Subcutaneous abdominal adipose tissue (tissue), 5 donors: ENCODE measurements at regions not wholly inside any gene's neighbourhood (a gene's known extent, or its start where the extent isn't known, plus 50 kb on each side); places are given as distances from the start of the nearest gene placed in this dataset.
A peak's percentile ranks its signal among the peaks of the same experiment; 100 is the strongest.

Experiments
- H3K27ac ChIP-seq: one replicate; pipeline ENCODE4 v1.7.0; 2013; ENCODE audit warnings: low read depth, mild to moderate bottlenecking, inconsistent platforms, low read length, moderate library complexity
- H3K27me3 ChIP-seq, 5 donors: one replicate each; pipeline ENCODE4 v1.7.0; 2013; ENCODE audit warnings: low read length in 5 of 5, inconsistent platforms in 1 of 5; ENCODE audit not compliant: control insufficient read depth in 5 of 5, insufficient read depth in 4 of 5
- H3K36me3 ChIP-seq, 5 donors: one replicate each; pipeline ENCODE4 v1.7.0; 2013; ENCODE audit warnings: low read length in 5 of 5; ENCODE audit not compliant: control insufficient read depth in 5 of 5, insufficient read depth in 5 of 5
- H3K4me1 ChIP-seq, 5 donors: one replicate each; pipeline ENCODE4 v1.7.0; 2013; ENCODE audit warnings: low read length in 5 of 5, mild to moderate bottlenecking in 3 of 5, moderate library complexity in 1 of 5; ENCODE audit not compliant: control insufficient read depth in 5 of 5, insufficient read depth in 5 of 5
- H3K4me3 ChIP-seq, 5 donors: one replicate each; pipeline ENCODE4 v1.7.0; 2013; ENCODE audit warnings: low read length in 5 of 5, low read depth in 1 of 5
- H3K9ac ChIP-seq, 5 donors: one replicate each; pipeline ENCODE4 v1.7.0; 2013; ENCODE audit warnings: low read length in 5 of 5, mild to moderate bottlenecking in 4 of 5, moderate library complexity in 3 of 5
- H3K9me3 ChIP-seq, 5 donors: one replicate each; pipeline ENCODE4 v1.7.0; 2013; ENCODE audit warnings: low read length in 5 of 5; ENCODE audit not compliant: control insufficient read depth in 5 of 5
- donor health status: healthy.
- donor health status: healthy.
- donor health status: healthy.
- donor health status: healthy.
- donor health status: healthy.

DNA sequence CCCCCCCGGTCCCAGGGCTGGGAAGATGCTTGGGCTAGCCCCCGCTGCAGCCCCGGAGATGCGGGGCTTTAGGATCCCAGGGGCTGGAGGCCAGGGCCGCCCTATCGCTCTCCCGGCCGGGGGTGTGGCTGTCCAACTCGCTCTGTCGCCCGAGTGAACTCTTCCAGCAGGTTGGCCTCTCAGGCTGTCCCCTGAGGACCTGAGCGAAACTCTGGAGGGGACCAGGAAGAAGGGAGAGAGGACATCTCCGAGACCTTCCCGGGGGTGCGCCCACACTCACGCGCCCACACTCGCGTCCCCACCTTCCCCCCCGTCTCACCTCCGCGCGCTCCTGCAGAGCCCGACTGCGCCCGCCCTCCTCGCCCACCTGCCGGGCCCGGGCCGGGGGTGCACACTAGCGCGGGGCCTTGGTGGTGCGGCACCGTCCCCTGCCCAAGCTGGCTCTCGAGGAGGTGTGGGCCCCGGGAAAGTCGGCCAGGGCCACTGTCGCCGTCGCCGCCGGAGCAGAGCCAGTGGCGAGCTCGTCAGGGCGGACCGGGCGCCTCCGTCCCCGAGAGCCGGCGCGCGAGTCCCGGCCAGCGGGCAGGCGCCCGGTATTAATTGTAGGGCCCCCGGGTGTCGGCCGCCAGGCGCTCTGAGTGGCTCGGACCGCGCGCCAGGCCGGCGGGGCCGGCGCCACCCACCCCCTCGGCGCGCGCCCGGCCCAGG lies 101.7 kb upstream of the SVIL start:
- Histone ChIP-seq H3K36me3 (no peaks in the 10 kb centered on the region), H3K9ac (peak overlapping the region in 4 of 5 donors; percentile 87 to 91 (median 88)), H3K27ac (peak overlapping the region; percentile 95), H3K4me1 (peaks cover 0 to 26% (median 22%) of the 10 kb centered on the region in 5 donors), H3K9me3 (no peaks in the 10 kb centered on the region), H3K4me3 (peak overlapping the region; percentile 57 to 86 (median 79)), H3K27me3 (no peaks in the 10 kb centered on the region)

DNA sequence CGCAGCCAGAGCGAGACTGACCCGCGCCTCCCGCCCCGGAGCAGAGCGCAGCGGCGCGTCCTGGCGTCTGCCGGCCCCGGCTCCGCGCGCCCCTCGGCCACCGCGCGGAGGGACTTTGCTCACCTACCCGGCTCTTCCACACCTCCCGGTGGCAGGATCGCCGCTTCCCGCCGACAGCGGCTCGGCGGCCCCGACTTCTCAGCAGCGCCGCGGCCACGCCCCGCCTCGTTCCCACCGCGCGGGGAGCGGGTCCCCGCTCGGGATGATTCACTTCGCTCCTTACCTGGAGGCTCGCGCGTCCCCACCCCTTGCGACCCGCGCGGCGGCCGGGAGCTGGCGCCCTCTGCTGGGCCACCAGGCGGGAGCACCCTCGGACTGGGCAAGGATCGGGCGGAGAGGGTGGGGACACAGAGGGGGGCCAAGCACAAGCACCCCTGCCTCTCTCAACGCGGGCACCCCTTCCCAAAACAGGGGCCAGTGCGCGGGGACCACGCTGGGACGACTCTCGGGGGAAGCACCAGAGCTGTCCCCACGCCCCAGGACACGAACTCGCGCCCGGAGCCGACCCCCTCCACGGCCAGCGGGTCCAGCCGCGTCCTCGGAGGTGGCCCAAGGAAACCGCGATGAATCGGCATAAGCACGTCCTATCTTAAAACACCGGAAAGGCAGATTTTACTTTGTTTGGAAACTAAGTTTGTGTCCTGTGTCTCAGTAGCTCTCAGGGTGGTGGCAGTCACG lies 101.0 kb upstream of the SVIL start:
- Histone ChIP-seq H3K4me1 (peaks cover 0 to 25% (median 22%) of the 10 kb centered on the region in 5 donors), H3K4me3 (peak overlapping the region; percentile 44 to 86 (median 79)), H3K36me3 (no peaks in the 10 kb centered on the region), H3K27me3 (no peaks in the 10 kb centered on the region), H3K9ac (peak overlapping the region in 4 of 5 donors; percentile 87 to 91 (median 88)), H3K27ac (peak overlapping the region; percentile 95), H3K9me3 (no peaks in the 10 kb centered on the region)

DNA sequence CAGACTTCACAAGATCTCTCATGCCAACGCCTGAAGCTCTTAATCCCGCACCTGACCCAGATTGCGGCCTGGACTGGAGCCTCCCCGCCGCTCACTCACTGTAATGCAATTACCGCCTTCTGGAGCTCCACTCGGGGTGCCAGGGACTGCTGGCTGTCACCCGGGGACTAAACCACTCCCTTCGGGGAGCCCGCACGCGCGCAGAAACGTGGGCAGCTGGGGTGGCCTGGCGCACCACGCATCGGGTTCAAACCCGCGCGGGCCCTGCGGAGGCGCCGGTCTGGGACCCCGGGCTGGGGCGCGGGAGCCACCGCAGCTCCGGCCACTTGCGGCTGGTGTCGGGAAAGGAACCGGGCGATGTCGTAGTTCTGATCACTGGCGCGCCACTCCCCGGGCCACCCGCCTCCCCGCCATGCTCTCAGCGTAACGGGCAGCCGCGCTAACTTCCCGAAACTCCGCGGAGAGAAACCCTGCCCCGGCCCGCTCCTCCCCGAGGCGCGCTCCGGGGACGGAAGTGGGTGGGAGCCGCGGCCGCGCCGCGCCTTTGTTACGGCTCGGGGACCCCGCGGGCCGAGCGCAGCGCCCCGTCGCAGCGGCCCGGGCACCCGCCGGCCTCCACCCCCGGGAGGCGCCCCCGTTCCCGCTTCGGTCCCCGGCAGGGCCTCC lies 100.3 kb upstream of the SVIL start:
- Histone ChIP-seq H3K4me3 (peak overlapping the region; percentile 79 to 86 (median 79)), H3K27me3 (no peaks in the 10 kb centered on the region), H3K9ac (peak overlapping the region; percentile 2 to 91 (median 87)), H3K27ac (peak overlapping the region; percentile 95), H3K36me3 (no peaks in the 10 kb centered on the region), H3K4me1 (peaks cover 0 to 23% (median 22%) of the 10 kb centered on the region in 5 donors), H3K9me3 (no peaks in the 10 kb centered on the region)

DNA sequence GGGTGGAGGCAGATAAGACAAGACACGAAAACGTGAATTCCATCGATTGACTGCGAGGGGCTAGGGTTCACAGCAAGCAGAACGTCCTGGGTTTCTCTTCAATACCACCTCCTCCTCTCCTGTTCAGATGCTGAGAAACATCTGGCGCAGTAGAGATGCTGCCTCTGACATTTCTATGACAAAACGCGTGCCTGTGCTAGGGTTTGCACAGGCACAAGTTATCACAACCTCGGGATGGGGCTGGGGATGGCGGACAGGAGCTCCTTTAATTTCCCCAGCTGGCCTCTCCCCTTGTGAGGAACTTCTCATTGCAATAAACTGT lies 99.8 kb upstream of the SVIL start:
- Histone ChIP-seq H3K9ac (peak overlapping the region; percentile 2 to 91 (median 85)), H3K9me3 (no peaks in the 10 kb centered on the region), H3K27me3 (no peaks in the 10 kb centered on the region), H3K4me3 (peak overlapping the region; percentile 79 to 86 (median 79)), H3K4me1 (peaks cover 0 to 23% (median 22%) of the 10 kb centered on the region in 5 donors), H3K27ac (peak overlapping the region; percentile 95), H3K36me3 (no peaks in the 10 kb centered on the region)

DNA sequence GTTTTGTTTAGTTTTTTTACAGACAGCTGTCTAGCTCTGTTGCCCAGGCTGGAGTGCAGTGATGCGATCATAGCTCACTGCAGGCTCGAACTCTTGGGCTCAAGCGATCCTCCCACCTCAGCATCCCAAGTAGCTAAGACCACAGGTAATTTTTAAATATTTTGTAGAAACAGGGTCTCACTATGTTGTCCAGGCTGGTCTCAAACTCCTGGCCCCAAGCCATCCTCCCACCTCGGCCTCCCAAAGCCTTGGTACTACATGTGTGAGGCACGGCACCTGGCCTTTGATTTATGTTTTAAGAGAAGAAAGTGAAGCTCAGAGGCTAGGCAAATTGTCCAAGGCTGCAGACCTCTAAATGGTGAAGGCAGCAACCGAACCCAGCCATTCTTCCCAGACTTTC lies 98.6 kb upstream of the SVIL start:
- Histone ChIP-seq H3K9ac (no peak overlapping the region), H3K27ac (no peak overlapping the region), H3K4me1 (peaks cover 0 to 23% (median 22%) of the 10 kb centered on the region in 5 donors), H3K36me3 (no peaks in the 10 kb centered on the region), H3K4me3 (no peak overlapping the region), H3K27me3 (no peaks in the 10 kb centered on the region), H3K9me3 (no peaks in the 10 kb centered on the region)

DNA sequence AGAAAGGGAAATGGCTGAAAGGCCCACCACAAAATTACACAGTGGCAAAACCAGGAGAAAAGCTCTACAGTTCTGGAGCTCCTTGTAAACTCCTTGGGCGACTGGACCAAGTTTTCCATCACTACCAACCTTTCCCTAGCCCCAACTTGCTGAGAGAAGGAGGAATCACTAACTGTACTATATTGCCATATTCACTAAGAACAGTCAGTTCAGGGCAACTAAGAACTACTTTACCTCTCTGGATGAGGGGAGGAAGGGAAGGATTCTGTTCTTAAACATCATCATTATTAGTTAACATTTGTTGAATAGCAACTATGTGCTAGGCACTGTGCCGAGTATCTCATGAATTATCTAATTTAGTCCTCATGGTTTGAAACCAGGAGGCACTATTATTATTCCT lies 98.1 kb upstream of the SVIL start:
- Histone ChIP-seq H3K9ac (no peak overlapping the region), H3K4me1 (peaks cover 0 to 23% (median 22%) of the 10 kb centered on the region in 5 donors), H3K4me3 (no peak overlapping the region), H3K27me3 (no peaks in the 10 kb centered on the region), H3K27ac (no peak overlapping the region), H3K9me3 (no peaks in the 10 kb centered on the region), H3K36me3 (no peaks in the 10 kb centered on the region)

DNA sequence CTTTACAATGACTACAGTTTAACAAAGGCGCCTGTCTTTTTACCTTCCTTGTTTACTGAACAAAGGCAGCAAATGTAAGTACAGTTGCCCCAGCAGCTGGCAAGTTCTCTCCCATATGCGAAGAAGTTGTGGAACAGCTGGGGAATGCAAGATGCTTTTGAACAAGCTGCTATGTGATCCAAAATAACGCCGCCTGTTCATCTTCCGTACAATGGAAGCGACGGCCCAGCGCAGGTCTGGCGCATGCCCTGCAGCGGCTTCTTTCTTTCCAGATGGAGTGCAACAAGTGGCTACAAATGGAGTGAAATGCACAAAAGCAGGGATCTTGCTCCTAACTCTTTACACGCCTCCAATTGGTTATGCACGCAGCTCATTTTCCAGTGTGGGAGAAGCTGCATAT lies 97.0 kb upstream of the SVIL start:
- Histone ChIP-seq H3K36me3 (no peaks in the 10 kb centered on the region), H3K9ac (no peak overlapping the region), H3K27me3 (no peaks in the 10 kb centered on the region), H3K27ac (no peak overlapping the region), H3K9me3 (no peaks in the 10 kb centered on the region), H3K4me3 (no peak overlapping the region), H3K4me1 (peaks cover 0 to 23% (median 19%) of the 10 kb centered on the region in 5 donors)

DNA sequence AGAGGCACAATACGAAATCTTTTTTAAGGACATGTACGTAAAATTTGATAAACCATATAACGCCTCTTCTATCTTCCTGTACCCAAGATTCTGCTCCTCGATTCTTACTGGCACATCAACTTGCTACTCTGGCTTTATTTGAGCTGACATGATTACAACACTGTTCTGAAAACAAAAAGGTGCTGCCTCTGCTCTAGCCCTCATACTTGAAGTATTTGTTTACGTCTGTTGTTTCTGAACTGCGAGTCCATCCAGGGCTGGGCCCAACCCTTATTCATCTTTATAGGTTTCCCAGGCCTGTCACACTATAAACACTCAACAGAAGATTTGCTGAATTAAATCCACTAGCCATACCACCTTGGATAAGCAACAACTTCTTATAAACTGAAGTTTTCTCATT lies 96.2 kb upstream of the SVIL start:
- Histone ChIP-seq H3K9ac (no peak overlapping the region), H3K36me3 (no peaks in the 10 kb centered on the region), H3K27ac (peak overlapping the region; percentile 1), H3K4me3 (no peak overlapping the region), H3K27me3 (no peaks in the 10 kb centered on the region), H3K9me3 (no peaks in the 10 kb centered on the region), H3K4me1 (peaks cover 0 to 18% (median 14%) of the 10 kb centered on the region in 5 donors)

DNA sequence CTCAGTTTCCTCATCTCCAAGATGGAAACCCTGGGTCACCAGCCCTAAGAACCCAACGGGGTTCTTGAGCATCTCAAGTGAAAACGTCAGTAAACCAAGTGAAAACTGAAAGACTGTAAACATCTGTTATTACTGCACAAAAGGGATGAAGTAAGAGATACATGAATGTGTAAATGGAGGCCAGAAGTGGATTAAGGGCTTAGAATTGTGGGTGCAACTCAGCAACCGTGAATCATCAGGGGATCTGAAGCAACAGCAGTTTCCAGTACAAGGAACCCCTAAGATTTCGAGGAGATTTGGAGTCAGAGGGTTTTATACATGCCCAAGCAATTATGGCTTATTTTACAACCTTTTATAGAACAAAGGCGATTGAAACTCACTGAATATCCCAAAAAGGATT lies 95.7 kb upstream of the SVIL start:
- Histone ChIP-seq H3K36me3 (no peaks in the 10 kb centered on the region), H3K27me3 (no peaks in the 10 kb centered on the region), H3K4me1 (peaks cover 0 to 22% (median 17%) of the 10 kb centered on the region in 5 donors), H3K9ac (no peak overlapping the region), H3K9me3 (no peaks in the 10 kb centered on the region), H3K27ac (peak overlapping the region; percentile 1), H3K4me3 (no peak overlapping the region)

DNA sequence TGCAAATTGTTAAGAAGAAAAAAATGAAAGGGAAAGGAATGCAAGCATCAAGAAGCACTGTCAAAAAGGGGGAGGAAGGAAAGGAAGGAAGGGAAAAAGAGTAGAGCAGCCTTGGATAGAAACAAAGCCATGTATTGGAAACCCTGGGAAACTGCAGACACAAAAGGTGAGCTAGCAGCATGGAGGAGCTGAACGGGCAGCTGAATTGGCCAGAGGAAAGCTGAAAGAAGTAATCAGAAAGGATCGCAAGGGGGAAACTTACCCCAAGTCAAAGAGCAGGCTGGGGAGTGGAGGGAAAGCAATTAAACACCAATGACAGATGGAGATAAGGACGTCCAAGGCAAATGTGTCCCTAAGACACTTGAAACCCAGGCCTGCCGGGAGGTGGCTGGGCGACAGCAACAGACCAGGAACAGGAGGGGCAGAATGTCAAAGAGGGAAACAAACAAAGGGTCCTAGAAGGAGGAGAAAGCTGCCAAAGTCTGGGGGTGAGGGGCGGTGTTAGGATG lies 93.8 kb upstream of the SVIL start:
- Histone ChIP-seq H3K4me3 (no peak overlapping the region), H3K27ac (peak overlapping the region; percentile 6), H3K9ac (no peak overlapping the region), H3K9me3 (no peaks in the 10 kb centered on the region), H3K27me3 (no peaks in the 10 kb centered on the region), H3K36me3 (no peaks in the 10 kb centered on the region), H3K4me1 (peaks cover 3 to 26% (median 16%) of the 10 kb centered on the region in 5 donors)
